ENCODE measurements at regions not wholly inside any gene's neighbourhood (a gene's known extent, or its start where the extent isn't known, plus 50 kb on each side); places are given as distances from the start of the nearest gene placed in this dataset.
"Not testable (repeated sequence)": the region's sequence is repeated elsewhere in the genome, so short reads cannot be mapped to it uniquely, and the experiment has no call there.

GRCh38 chr7:131031099-131031868 is 296.4 kb upstream of the MKLN1 start:
- intact Hi-C loops (cut with micrococcal nuclease) = loop anchor here (1.0 to 5.0 kb wide), 6 partner anchors 10 to 194 kb away; no protein-coding TSS in a partner anchor
- Mint-ChIP-seq H3K36me3 (peaks cover 35% of the 10 kb centered on the region), H3K27ac (peak overlapping the region; percentile 98), H3K4me3 (peak overlapping the region; percentile 55), H3K27me3 (no peaks in the 10 kb centered on the region), H3K9me3 (peaks cover 6% of the 10 kb centered on the region), H3K4me1 (ENCODE audit: low read depth) (peaks cover 90% of the 10 kb centered on the region)
- CTCF ChIA-PET = interaction anchor here (0.6 to 1.0 kb wide), 4 partner anchors 9 to 81 kb away, joined by 3 to 4 read pairs (median 3); no protein-coding TSS in a partner anchor
- DNase-seq = no peak
- POLR2A ChIA-PET = interaction anchor here (0.5 to 1.9 kb wide), 10 partner anchors 12 to 84 kb away, joined by 3 to 11 read pairs (median 4); no protein-coding TSS in a partner anchor

GRCh38 chr7:131032786-131033185 is 294.9 kb upstream of the MKLN1 start:
- Mint-ChIP-seq H3K4me1 (ENCODE audit: low read depth) (peaks cover 90% of the 10 kb centered on the region), H3K36me3 (peaks cover 32% of the 10 kb centered on the region), H3K27ac (peak overlapping the region; percentile 98), H3K4me3 (peak overlapping the region; percentile 34), H3K27me3 (no peaks in the 10 kb centered on the region), H3K9me3 (peaks cover 6% of the 10 kb centered on the region)
- intact Hi-C loops (cut with micrococcal nuclease) = loop anchor here (1.0 to 5.0 kb wide), 3 partner anchors 35 to 195 kb away; no protein-coding TSS in a partner anchor
- ChIA-PET CTCF (interaction anchor here (0.8 to 2.6 kb wide), 6 partner anchors 7 to 136 kb away, joined by 3 to 6 read pairs (median 4); no protein-coding TSS in a partner anchor), POLR2A (interaction anchor here (0.8 to 1.5 kb wide), 9 partner anchors 11 to 118 kb away, joined by 3 to 7 read pairs (median 4); no protein-coding TSS in a partner anchor)
- no peak for DNase-seq

GRCh38 chr7:131034166-131034881 is 293.4 kb upstream of the MKLN1 start:
- no peaks in the 10 kb centered on the region for H3K27me3 Mint-ChIP-seq
- ChIA-PET CTCF (interaction anchor here (0.7 to 2.6 kb wide), 2 partner anchors 94 to 137 kb away, joined by 3 to 6 read pairs; no protein-coding TSS in a partner anchor), POLR2A (no interaction called here)
- H3K4me3 Mint-ChIP-seq = no peak overlapping the region
- peaks cover 88% of the 10 kb centered on the region for H3K4me1 Mint-ChIP-seq (ENCODE audit: low read depth)
- peak overlapping the region; percentile 70 for H3K27ac Mint-ChIP-seq
- H3K9me3 Mint-ChIP-seq = peaks cover 3% of the 10 kb centered on the region
- peaks cover 30% of the 10 kb centered on the region for H3K36me3 Mint-ChIP-seq
- peak; percentile 54 for DNase-seq
- intact Hi-C loops (cut with micrococcal nuclease) = loop anchor here (5.0 kb wide), 2 partner anchors 37 to 197 kb away; no protein-coding TSS in a partner anchor

GRCh38 chr7:131035088-131035770 is 292.4 kb upstream of the MKLN1 start:
- intact Hi-C loops (cut with micrococcal nuclease) = no loop called here
- H3K4me1 Mint-ChIP-seq (ENCODE audit: low read depth) = peaks cover 86% of the 10 kb centered on the region
- H3K27ac Mint-ChIP-seq = peak overlapping the region; percentile 2
- no peaks in the 10 kb centered on the region for H3K27me3 Mint-ChIP-seq
- no peak overlapping the region for H3K4me3 Mint-ChIP-seq
- CTCF ChIA-PET = interaction anchor here (0.7 kb wide), 1 partner anchor 95 kb away, joined by 3 read pairs; no protein-coding TSS in a partner anchor
- DNase-seq = no peak
- H3K36me3 Mint-ChIP-seq = peaks cover 20% of the 10 kb centered on the region
- H3K9me3 Mint-ChIP-seq = no peaks in the 10 kb centered on the region
- POLR2A ChIA-PET = no interaction called here

- intact Hi-C loops (cut with micrococcal nuclease) = no loop called here
- H3K4me3 Mint-ChIP-seq = no peak overlapping the region
Observed at GRCh38 chr7:131038153-131038552, 289.5 kb upstream of the MKLN1 start.

GRCh38 chr7:131039355-131039762 is 288.3 kb upstream of the MKLN1 start:
- no peak for DNase-seq
- peaks cover 72% of the 10 kb centered on the region for H3K4me1 Mint-ChIP-seq (ENCODE audit: low read depth)
- peak overlapping the region; percentile 11 for H3K27ac Mint-ChIP-seq
- intact Hi-C loops (cut with micrococcal nuclease) = no loop called here
- no peaks in the 10 kb centered on the region for H3K27me3 Mint-ChIP-seq
- ChIA-PET CTCF (interaction anchor here (0.6 to 4.4 kb wide), 36 partner anchors 8 to 158 kb away, joined by 3 to 90 read pairs (median 6); no protein-coding TSS in a partner anchor), POLR2A (interaction anchor here (0.6 to 1.4 kb wide), 4 partner anchors 57 to 463 kb away, joined by 3 to 6 read pairs (median 4); no protein-coding TSS in a partner anchor)
- H3K9me3 Mint-ChIP-seq = no peaks in the 10 kb centered on the region
- H3K36me3 Mint-ChIP-seq = peaks cover 15% of the 10 kb centered on the region
- H3K4me3 Mint-ChIP-seq = no peak overlapping the region

More at GRCh38 chr7:131038153-131038552, 289.5 kb upstream of the MKLN1 start:
- H3K9me3 Mint-ChIP-seq = no peaks in the 10 kb centered on the region
- H3K4me1 Mint-ChIP-seq (ENCODE audit: low read depth) = peaks cover 82% of the 10 kb centered on the region
- peaks cover 15% of the 10 kb centered on the region for H3K36me3 Mint-ChIP-seq
- no peaks in the 10 kb centered on the region for H3K27me3 Mint-ChIP-seq
- no peak for DNase-seq
- H3K27ac Mint-ChIP-seq = peak overlapping the region; percentile 11
- POLR2A ChIA-PET = no interaction called here
- CTCF ChIA-PET = interaction anchor here (0.8 to 4.4 kb wide), 4 partner anchors 31 to 142 kb away, joined by 3 to 90 read pairs (median 3); no protein-coding TSS in a partner anchor

GRCh38 chr7:131039836-131040235 is 287.8 kb upstream of the MKLN1 start:
- CTCF ChIA-PET = interaction anchor here (0.5 to 4.4 kb wide), 62 partner anchors 8 to 532 kb away, joined by 3 to 90 read pairs (median 4); no protein-coding TSS in a partner anchor
- H3K27me3 Mint-ChIP-seq = no peaks in the 10 kb centered on the region
- no peak overlapping the region for H3K4me3 Mint-ChIP-seq
- H3K36me3 Mint-ChIP-seq = peaks cover 13% of the 10 kb centered on the region
- H3K9me3 Mint-ChIP-seq = no peaks in the 10 kb centered on the region
- intact Hi-C loops (cut with micrococcal nuclease) = loop anchor here (1.0 kb wide), 2 partner anchors 58 to 143 kb away; no protein-coding TSS in a partner anchor
- H3K4me1 Mint-ChIP-seq (ENCODE audit: low read depth) = peaks cover 71% of the 10 kb centered on the region
- DNase-seq = no peak
- POLR2A ChIA-PET = interaction anchor here (0.6 to 1.6 kb wide), 9 partner anchors 15 to 462 kb away, joined by 3 to 8 read pairs (median 5); no protein-coding TSS in a partner anchor
- peak overlapping the region; percentile 11 for H3K27ac Mint-ChIP-seq

- ChIA-PET POLR2A (interaction anchor here (0.6 to 1.6 kb wide), 9 partner anchors 16 to 461 kb away, joined by 3 to 8 read pairs (median 4); no protein-coding TSS in a partner anchor), CTCF (interaction anchor here (0.6 to 4.4 kb wide), 62 partner anchors 8 to 531 kb away, joined by 3 to 90 read pairs (median 4); no protein-coding TSS in a partner anchor)
- peak overlapping the region; percentile 78 for H3K27ac Mint-ChIP-seq
- H3K27me3 Mint-ChIP-seq = no peaks in the 10 kb centered on the region
- peaks cover 18% of the 10 kb centered on the region for H3K36me3 Mint-ChIP-seq
- peaks cover 71% of the 10 kb centered on the region for H3K4me1 Mint-ChIP-seq (ENCODE audit: low read depth)
- DNase-seq = peak; percentile 59
- peaks cover 3% of the 10 kb centered on the region for H3K9me3 Mint-ChIP-seq
- intact Hi-C loops (cut with micrococcal nuclease) = loop anchor here (1.0 kb wide), 2 partner anchors 58 to 143 kb away; no protein-coding TSS in a partner anchor
- H3K4me3 Mint-ChIP-seq = no peak overlapping the region
Observed at GRCh38 chr7:131040467-131040932, 287.2 kb upstream of the MKLN1 start.

- ChIA-PET CTCF (interaction anchor here (0.6 to 4.4 kb wide), 40 partner anchors 8 to 1047 kb away, joined by 3 to 90 read pairs (median 7); no protein-coding TSS in a partner anchor), POLR2A (interaction anchor here (0.9 to 1.6 kb wide), 6 partner anchors 65 to 91 kb away, joined by 3 to 8 read pairs (median 4); no protein-coding TSS in a partner anchor)
- H3K9me3 Mint-ChIP-seq; H3K27me3 Mint-ChIP-seq; intact Hi-C loops (cut with micrococcal nuclease); DNase-seq; H3K4me3 Mint-ChIP-seq: not testable (repeated sequence)
- peaks cover 21% of the 10 kb centered on the region for H3K36me3 Mint-ChIP-seq
- H3K4me1 Mint-ChIP-seq (ENCODE audit: low read depth) = peaks cover 70% of the 10 kb centered on the region
- peak overlapping the region; percentile 78 for H3K27ac Mint-ChIP-seq
Observed at GRCh38 chr7:131041012-131041695, 286.5 kb upstream of the MKLN1 start.

Measured in activated CD4-positive, alpha-beta memory T cell treated with anti-CD3 and anti-CD28 coated beads for 36 hours (primary cell).